GM19238 (cell line): ENCODE measurements at regions not wholly inside any gene's neighbourhood (a gene's known extent, or its start where the extent isn't known, plus 50 kb on each side); places are given as distances from the start of the nearest gene placed in this dataset.
"Not testable (repeated sequence)": the region's sequence is repeated elsewhere in the genome, so short reads cannot be mapped to it uniquely, and the experiment has no call there.

Source experiments
- DNase-seq: peaks from one replicate; pipeline ENCODE4 v3.0.0; 2011; ENCODE audit warnings: low spot score; ENCODE audit not compliant: insufficient read length

DNA sequence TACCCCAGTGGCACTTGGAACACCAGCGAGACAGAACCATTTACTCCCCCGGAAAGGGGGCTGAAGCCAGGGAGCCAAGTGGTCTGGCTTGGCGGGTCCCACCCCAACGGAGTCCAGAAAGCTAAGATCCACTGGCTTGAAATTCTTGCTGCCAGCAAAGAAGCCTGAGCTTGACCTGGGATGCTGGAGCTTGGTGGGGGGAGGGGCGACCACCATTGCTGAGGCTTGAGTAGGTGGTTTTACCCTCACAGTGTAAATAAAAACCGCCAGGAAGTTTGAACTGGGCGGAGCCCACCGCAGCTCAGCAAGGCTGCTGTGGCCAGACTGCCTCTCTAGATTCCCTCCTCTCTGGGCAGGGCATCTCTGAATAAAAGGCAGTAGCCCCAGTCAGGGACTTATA lies 62.8 kb downstream of the RPS24 start:
- not testable (repeated sequence) for DNase-seq

DNA sequence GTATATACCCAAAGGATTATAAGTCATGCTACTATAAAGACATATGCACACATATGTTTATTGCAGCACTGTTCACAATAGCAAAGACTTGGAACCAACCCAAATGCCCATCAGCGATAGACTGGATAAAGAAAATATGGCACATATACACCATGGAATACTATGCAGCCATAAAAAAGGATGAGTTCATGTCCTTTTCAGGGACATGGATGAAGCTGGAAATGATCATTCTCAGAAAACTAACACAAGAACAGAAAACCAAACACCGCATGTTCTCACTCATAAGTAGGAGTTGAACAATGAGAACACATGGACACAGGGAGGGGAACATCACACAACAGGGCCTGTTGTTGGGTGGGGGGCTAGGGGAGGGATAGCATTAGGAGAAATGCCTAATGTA lies 68.9 kb downstream of the RPS24 start:
- not testable (repeated sequence) for DNase-seq

DNA sequence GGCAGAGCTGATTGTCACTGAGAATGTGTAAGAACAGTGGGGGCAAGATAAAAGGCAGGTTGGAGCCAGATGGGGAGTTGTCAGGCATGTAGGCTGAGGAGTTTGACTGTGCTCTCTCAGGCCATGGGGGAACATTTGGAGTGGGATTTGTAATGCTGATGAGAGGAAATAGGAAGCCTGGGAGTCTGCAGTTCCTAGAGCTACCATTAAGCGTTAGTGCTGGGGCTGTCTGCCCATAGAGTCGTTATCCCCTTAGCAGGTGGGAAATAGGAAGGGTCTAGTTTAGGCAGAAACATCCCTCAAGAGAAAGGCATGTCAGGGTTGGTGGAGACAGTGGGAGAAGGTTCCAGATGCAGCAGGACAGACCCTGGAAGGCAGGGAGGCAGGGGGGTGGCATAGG lies 75.5 kb downstream of the RPS24 start:
- no peak for DNase-seq

DNA sequence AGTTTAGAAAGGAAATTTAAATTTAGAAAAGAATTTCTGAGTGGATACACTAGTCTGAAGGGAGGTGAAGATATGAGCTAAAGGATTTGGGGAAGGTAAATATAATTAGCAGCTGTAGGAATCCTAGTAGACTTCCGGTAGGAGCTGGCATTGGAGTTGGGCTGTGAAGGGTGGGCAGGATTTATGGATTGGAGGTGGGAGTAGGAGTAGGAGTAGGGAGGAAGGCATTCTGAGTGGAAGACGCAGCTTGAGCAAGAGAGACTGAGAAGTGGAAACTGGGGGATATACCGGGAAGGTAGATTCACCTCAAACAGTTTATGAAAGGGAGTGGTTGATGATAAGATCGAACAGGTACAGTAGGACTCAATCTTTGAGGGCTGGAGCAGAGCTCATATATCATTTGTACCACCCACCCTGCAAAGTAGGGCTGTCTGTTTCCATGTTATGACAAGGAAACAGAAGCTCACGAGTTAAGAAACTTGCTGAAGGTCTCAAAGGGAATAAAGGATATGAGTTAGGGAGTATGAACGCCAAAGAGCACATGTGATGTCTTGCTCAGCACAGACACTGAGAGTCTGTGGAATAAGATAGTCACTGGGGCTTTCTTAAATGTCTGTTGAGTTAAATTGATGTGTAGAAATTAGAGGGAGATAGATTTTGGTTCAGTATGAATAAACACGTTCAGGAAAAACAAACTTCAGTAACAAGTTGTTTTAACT lies 81.6 kb downstream of the RPS24 start:
- DNase-seq, result no peak

DNA sequence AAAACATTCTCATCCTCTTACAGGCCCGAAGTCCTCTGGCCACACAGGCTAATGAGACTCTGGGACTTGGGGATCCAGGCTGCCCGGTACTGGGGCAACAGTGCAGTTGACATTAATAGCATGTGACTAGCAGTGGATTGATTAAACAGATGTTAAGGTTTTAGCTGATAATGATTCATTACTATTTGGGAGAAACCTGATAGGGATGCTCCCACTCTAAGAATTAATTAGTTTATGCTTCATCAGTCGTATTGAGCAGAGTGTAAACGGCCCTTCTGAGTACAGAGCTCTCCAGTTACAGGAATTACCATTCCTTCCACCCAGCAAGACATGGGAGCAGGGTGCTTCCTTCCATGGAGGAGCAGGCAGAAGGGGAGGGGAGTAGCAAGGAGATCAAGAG lies 82.7 kb downstream of the RPS24 start:
- no peak for DNase-seq

DNA sequence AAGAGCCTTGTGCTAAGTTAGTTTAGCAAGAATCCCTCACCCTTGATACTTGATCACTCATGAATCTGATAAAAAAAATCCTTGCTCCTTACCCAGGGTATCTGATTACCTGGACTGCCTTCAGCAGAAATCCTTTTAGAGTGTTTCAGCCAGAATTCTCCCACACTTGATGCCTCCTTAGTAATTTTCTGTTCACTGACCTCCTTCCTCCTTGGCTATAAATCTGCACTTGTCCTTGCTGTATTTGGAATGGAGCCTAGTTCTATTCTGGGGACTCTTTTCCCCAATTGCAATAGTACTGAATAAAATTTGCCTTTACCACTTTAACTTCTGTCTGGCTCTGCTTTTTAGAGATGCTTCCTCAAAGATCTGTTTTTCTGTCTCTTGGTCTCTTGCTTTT lies 84.9 kb downstream of the RPS24 start:
- no peak for DNase-seq

DNA sequence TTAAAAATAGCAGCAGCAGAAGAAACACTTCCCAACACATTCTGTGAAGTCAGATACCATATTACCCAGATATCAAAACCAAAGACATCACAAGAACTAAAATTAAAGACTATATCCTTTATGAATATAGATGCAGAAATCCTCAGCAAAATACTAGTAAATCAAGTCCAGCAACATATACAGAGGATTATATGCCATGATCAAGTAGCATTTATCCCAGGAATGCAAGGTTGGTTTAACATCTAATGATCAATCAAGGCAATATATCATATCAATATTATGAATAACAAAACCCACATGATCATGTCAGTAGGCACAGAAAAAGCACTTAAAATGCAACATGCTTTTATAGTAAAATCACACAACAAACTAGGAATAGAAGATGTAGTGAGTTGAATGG lies 88.1 kb downstream of the RPS24 start:
- DNase-seq, result no peak

DNA sequence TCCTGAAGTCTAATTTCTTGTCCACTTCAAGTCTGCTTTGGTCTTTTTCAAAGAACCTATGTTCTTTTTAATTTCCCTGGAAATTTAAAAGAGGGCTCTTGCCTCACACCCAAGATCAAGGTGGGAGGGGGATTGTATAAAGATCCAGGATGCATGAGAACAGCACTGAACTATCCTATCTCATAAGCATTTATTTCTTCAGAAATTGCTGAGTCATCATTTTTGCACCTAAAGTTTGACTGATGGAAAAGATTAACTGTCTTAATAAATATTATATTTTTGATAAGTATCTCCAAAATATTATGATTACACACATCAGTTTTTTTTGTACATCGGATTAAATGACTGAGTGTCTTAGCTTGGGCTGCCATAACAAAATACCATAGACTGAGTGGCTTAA lies 90.5 kb downstream of the RPS24 start:
- no peak for DNase-seq

DNA sequence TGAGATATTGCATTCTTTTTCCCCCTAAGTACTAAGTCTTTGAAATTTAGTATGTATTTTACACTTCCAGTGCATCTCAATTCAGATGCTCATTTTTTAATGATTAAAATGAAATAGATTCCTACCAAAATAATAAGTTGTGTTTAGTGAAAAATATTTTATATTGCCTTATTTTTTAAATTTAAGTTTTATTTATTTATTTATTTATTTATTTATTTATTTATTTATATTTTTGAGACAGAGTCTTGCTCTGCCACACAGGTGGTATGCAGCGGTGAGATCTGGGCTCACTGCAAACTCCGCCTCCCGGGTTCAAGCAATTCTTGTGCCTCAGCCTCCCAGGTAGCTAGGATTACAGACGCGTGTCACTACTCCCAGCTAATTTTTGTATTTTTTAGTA lies 95.5 kb downstream of the RPS24 start:
- no peak for DNase-seq

DNA sequence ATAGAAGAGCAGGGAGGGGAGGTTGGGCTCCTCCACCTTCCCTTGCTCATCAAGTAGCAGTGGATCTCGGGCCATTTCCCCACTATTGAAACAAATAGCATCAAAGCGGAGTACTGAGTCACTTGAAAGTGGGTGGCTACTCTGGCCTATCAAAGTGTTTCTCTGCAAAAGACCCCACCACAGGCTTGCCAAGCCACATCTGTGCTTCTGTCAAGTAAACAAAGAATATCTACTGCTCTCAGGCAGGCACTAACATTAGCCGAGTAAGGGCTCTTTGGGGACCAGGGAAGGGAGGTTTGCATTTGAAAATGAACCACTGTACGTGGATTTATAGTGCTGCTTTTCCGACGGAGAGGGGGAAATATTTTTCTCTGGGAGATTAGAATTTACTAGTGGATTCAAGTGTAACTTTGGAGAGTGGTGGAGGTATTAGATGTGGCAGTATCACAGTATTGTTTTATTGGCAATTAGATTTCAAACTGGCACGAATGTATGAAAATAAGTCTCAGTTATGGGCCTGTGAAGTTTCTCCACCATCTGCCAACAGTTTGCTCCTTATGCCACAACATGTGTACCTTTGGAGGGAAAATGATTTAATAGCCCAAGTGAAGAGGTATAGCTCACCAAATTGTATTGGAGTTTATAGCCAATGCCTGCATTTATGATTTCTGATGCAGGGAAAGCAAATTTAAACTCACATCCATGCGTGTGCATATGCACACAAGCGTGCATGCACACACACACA lies 97.5 kb downstream of the RPS24 start:
- DNase-seq, result no peak

DNA sequence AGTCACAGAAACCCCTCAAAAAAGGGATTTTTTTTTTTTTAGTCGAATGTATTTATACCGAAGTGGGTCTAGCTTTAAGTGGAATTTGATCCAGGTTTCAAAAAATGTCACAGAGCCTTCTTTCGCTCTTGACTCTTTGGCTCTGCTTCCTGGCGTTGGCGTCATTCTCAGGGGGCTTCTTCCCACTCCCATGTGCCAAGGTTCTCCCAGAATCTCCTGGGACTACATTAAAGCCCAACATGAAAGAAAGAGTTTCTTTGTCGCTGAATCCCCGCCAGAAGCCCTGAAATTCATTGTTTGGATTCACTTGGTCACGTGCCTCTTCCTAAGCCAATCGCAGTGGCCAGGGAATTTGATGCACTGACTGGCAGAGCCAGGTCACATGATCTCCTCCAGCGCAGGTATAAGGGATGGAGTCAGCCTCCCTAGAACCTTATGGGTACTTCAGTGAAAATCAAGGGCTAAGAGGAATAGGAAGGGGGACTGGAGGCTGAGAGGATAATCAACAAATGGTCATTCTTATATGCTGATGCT lies 101.2 kb downstream of the RPS24 start:
- DNase-seq, result no peak

DNA sequence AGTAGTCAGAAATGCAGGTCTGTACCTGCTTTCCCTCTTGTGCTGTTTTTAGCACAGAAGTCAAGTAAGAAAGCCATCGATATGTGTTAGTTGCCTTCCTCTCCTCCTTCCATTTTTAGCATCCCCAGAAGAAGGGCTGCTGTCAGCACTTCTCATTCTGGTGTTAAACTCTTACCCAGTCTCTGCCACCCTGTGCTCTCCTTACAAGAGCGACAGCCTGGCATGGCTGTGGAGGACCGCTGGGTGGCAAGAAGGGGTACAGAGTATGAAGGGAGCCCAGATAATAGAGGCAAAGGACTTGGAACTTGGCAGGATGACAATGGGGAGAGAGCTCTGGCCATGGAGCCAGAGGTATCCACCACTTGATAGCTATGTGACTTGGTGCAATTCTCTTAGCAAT lies 103.5 kb downstream of the RPS24 start:
- no peak for DNase-seq

DNA sequence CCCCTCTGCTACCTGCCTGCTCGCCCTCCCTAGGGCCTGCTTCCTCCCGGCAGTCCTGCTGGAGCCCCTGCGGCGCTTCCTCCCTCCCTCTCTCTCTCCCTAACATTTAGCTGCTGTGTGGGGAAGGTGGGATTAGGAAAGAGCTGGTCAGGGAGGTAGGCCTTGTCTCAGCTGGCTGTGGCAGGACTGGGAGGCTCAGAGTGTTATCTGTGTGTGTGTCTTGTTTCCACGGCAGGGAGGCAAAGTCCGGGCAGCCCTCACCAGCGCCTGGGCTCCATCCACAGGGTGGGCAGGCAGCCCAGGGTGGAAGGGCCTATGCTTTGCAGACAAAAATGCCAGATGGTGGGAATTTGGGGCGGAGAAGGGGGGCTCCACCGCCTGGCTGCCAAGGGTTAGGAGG lies 105.7 kb downstream of the RPS24 start:
- DNase-seq, result no peak

DNA sequence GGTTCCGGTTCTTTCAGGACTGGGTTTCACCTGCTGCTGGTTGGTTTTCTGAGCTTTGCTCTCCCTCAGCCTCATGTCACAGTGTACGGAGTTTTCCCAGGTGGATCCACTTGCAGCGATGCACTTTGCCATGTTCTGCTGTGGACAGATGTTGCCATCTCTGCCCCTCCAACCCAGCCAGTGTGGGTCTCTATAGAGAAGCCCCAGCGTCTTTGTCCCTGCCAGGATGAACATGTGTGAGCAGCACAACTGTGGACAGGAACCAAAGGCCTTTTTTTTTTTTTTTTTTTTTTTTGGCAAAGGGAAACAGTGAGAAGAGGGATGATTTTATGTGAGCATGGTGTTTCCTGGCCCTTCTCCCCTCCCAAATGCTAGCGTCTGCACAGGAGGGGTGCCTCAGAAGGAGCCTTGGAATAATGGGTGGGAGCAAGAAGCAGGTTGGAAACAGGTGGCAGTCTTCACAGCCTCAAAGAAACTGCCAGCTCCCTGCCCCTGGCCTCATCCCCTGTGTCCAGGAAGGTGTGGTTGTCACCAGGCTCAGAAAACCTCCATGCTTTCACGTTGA lies 106.5 kb downstream of the RPS24 start:
- DNase-seq, result no peak

DNA sequence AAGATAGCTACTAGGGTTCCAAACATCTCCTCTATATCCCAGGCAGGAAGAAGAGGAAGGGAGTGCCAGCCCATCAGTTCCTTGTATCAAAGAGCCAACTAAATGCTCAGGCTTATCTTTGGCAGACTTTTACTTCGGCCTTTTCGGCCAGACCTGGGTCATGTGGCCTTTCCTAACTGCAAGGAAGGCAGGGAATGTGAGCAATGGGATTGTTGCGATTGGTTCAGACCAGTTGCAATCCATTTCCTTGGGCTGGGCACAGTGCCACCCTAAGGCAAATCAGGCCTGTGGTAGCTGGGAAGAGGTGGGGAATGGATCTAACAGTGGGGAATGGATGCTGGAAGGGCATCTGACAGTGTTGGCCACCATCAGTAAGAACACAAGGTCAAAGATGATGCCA lies 109.9 kb downstream of the RPS24 start:
- no peak for DNase-seq

DNA sequence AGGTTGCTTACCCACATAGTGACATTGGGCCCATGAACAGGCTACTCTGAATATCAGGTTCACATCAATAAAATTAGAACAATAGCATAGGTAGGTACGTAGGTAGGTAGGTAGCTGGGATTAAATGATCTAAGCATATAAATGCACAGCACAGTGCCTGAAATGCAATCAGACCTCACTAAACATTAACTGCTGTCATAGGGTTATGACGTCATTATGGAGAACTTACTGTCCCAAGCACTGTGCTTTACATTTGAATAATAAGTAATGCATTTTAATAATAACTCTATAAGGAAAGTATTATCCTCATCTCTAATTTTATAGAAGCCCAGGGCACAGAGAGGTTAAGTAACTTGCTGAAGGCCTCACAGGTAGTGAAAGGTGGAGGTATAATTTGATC lies 112.5 kb downstream of the RPS24 start:
- no peak for DNase-seq

DNA sequence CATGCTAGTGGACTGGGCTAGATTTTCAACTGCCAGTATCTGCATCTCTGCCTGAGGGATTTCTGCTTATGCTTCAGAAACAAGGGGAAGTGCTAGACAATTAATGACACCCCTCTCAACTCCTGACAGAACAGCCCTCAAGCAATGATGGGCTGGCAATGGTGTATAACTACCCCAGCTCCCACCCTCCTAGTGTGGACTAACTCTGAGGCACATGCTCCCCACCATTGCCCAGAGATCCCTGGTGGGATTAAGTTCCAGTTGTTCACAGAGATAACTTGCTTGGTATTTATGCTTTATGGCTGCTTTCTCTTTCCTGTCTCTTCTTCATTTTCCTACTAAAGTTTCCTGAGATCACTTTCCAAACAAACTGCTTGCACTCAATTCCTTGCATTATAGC lies 113.5 kb downstream of the RPS24 start:
- no peak for DNase-seq

DNA sequence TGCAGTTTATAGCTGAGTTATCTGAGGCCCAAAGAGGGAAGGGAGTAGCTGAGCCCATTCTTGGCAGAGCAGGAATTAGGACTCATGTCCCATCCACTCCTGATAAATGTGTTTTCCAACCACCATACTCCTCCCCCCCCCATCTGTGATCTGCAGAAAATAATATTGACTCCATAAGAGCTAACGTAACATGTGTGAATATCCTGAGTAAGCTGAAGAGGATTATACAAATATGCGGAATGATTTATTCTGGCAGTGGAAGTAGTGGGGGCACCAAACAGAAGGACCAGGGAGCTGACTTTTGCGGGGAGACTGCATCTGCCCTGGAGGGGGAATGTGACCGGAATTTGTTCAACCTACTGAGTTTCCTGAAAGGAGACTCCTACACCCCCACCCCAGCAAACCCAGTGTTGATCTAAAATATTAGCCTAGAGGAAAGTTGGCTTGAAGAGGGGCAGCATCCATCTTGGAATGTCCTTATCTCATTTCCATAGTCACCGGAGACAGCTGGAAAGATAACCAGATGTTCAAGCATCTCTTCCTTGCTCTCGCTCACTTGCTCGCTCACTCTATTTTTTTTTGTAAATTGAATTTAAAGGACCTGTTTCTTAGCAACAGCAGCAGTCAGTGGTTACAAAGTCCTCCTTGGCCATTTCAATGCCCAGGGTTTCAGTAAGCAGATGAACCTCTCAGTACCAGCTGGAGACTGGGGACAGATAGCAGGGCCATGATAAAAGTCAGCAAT lies 114.7 kb downstream of the RPS24 start:
- DNase-seq, result no peak

DNA sequence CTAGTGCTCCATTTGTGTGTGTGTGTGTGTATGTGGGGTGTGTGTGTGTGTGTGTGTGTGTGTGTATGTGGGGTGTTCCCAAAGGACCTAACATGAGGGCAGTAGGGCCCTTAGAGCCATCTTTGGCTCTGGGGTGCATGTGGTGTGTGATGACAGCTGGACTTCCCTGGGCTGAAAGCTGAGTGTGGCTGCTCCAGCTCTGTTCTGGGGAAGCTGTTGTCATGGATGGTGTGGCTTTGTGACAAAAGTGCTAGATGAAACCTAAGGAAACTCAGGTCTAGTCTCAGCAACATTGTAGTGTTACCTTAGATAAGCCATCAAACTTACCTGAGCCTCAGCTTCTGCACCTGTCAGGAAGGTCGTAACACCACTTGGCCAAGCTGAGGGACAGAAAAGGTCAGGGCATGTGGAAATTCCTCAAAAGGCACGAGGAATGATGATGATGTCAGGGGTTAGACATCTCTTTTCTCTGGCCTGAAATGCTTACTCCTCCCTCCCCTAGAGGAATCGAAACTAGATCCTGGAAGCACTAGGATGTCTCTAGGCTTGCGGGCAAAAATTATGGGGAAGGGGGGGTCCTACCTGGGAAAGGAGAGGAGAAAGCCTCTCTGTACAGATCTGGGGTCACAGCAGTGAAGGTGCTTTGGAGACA lies 115.4 kb downstream of the RPS24 start:
- no peak for DNase-seq

DNA sequence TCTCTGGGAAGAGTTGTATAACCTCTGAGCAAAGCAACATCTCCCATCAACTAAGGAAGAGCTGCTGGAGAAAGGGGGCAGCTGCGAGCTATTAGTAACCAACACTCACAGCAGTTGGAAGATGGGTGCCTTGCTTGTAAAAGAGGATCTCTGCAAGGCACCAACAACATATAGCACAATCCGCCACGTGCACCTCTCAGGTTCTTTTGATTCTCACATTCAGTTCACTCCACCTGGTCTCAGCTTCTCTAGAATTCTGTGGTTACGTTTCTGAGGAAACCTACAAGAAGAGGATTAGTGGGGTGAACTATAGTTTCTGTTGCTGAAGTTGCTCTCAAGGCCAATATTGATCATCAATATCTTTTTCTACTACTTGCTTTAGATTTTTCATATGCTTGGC lies 117.1 kb downstream of the RPS24 start:
- no peak for DNase-seq

DNA sequence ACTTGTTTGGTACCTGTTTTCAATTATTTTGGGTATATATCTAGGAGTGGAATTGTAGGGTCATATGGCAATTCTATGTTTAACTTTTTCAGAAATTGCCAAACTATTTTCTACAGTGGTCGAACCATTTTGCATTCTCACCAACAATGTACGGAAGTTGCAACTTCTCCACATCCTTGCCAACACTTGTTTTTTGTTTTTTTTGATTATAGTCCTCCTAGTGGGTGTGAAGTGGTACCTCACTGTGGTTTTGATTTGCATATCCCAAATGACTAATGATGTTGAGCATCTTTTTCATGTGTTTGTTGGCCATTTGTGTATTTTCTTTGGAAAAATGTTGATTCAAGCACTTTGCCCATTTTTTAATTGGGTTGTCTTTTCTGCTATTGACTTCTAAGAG lies 122.1 kb downstream of the RPS24 start:
- DNase-seq, result no peak
